ENCODE measurements at regions not wholly inside any gene's neighbourhood (a gene's known extent, or its start where the extent isn't known, plus 50 kb on each side); places are given as distances from the start of the nearest gene placed in this dataset.

- Mint-ChIP-seq H3K9me3 (no peaks in the 10 kb centered on the region), H3K4me3 (no peak overlapping the region), H3K27me3 (ENCODE audit: low read depth) (no peaks in the 10 kb centered on the region), H3K27ac (no peak overlapping the region), H3K36me3 (ENCODE audit: insufficient read depth in 1 of 3, low read depth in 3 of 3) (no peaks in the 10 kb centered on the region), H3K4me1 (no peaks in the 10 kb centered on the region)
- no peak for DNase-seq
- no peak overlapping the region for H3K18ac ChIP-seq (ENCODE audit: insufficient read length, low read depth, low read length)
- no peak overlapping the region for H2BK120ac ChIP-seq (ENCODE audit: low read depth, low read length, poor library complexity, severe bottlenecking)
- no peaks in the 10 kb centered on the region for H3K9me3 ChIP-seq (ENCODE audit: control insufficient read depth, low read depth, low read length)
- H2BK20ac ChIP-seq (ENCODE audit: low read depth, low read length, poor library complexity, severe bottlenecking): no peak overlapping the region
- no peaks in the 10 kb centered on the region for H3K23me2 ChIP-seq (ENCODE audit: insufficient read length, low read depth, low read length, poor library complexity, severe bottlenecking)
- no peak overlapping the region for H3K9ac ChIP-seq (ENCODE audit: extremely low read depth, insufficient read length, low read length)
- TF ChIP-seq CTCF (conservative IDR thresholded peaks at IDR 0.05): no peak
- H3K4me1 ChIP-seq (ENCODE audit: insufficient read depth, low read length): no peaks in the 10 kb centered on the region
- no peak overlapping the region for H3T11ph ChIP-seq (ENCODE audit: low read length)
- no peak overlapping the region for H3K27ac ChIP-seq (ENCODE audit: insufficient read length, low read depth, low read length)
- H4K5ac ChIP-seq (ENCODE audit: insufficient read length, low read depth, low read length): no peak overlapping the region
- H2BK5ac ChIP-seq (ENCODE audit: insufficient read length, low read length): no peak overlapping the region
- H2BK12ac ChIP-seq (ENCODE audit: insufficient read length, low read depth, low read length): no peak overlapping the region
- WGBS (ENCODE audit: extremely low coverage, insufficient read length, low lambda C conversion rate): no CpG with 5 or more reads among the region's 1 CpG
- no peak overlapping the region for H3K14ac ChIP-seq (ENCODE audit: insufficient read depth, low read length)
- H3K56ac ChIP-seq (ENCODE audit: insufficient read length, low read depth, low read length): no peak overlapping the region
- no peak overlapping the region for H2AK5ac ChIP-seq (ENCODE audit: insufficient read length, low read length)
- no peak overlapping the region for H2AFZ ChIP-seq (ENCODE audit: low read length)
- H3K4ac ChIP-seq (ENCODE audit: low read depth, low read length): no peak overlapping the region
- H3K23ac ChIP-seq (ENCODE audit: insufficient read length, low read depth, low read length): no peak overlapping the region
- H4K91ac ChIP-seq (ENCODE audit: insufficient read length, low read depth, low read length): no peak overlapping the region
- no peak overlapping the region for H2BK15ac ChIP-seq (ENCODE audit: low read depth, low read length)
- no peaks in the 10 kb centered on the region for H3K27me3 ChIP-seq (ENCODE audit: insufficient read depth, low read length)
- no peak overlapping the region for H3K4me2 ChIP-seq (ENCODE audit: insufficient read depth, insufficient read length, low read length)
- no peaks in the 10 kb centered on the region for H3K79me2 ChIP-seq (ENCODE audit: insufficient read depth, low read length)
- no peaks in the 10 kb centered on the region for H4K20me1 ChIP-seq (ENCODE audit: control insufficient read depth, insufficient read depth, insufficient read length)
- H4K8ac ChIP-seq (replicated peaks; ENCODE audit: insufficient read length, low read depth, low read length): no peak overlapping the region
- H3K79me1 ChIP-seq (ENCODE audit: insufficient read depth, low read depth, low read length, poor library complexity, severe bottlenecking): no peaks in the 10 kb centered on the region
These were observed 298.1 kb upstream of the TRAM1L1 start for GRCh38 chr4:117383468-117383867.

All from H9 (cell line).